ENCODE measurements at regions not wholly inside any gene's neighbourhood (a gene's known extent, or its start where the extent isn't known, plus 50 kb on each side); places are given as distances from the start of the nearest gene placed in this dataset.

- no peak for DNase-seq (ENCODE audit: low spot score)
Measured at GRCh38 chr16:61323456-61323855, 712.8 kb downstream of the CDH8 start.

GRCh38 chr16:61320791-61321190 lies 715.4 kb downstream of the CDH8 start:
- DNase-seq (ENCODE audit: low spot score) = no peak

GRCh38 chr16:61313931-61314330 lies 722.3 kb downstream of the CDH8 start:
- peak; percentile 4 for DNase-seq (ENCODE audit: low spot score)

GRCh38 chr16:61309386-61309785 lies 726.9 kb downstream of the CDH8 start:
- no peak for DNase-seq (ENCODE audit: low spot score)

GRCh38 chr16:61306204-61306603 lies 730.0 kb downstream of the CDH8 start:
- DNase-seq (ENCODE audit: low spot score) = no peak

GRCh38 chr16:61296814-61297213 lies 739.4 kb downstream of the CDH8 start:
- no peak for DNase-seq (ENCODE audit: low spot score)

- DNase-seq (ENCODE audit: low spot score) = no peak
Measured at GRCh38 chr16:61296305-61296704, 739.9 kb downstream of the CDH8 start.

GRCh38 chr16:61295311-61295710 lies 740.9 kb downstream of the CDH8 start:
- DNase-seq (ENCODE audit: low spot score) = peak; percentile 60

GRCh38 chr16:61289141-61289540 lies 747.1 kb downstream of the CDH8 start:
- DNase-seq (ENCODE audit: low spot score) = peak; percentile 10

GRCh38 chr16:61277849-61278248 lies 758.4 kb downstream of the CDH8 start:
- no peak for DNase-seq (ENCODE audit: low spot score)

- DNase-seq (ENCODE audit: low spot score) = no peak
Measured at GRCh38 chr16:61274211-61274610, 762.0 kb downstream of the CDH8 start.

- no peak for DNase-seq (ENCODE audit: low spot score)
Measured at GRCh38 chr16:61270726-61271125, 765.5 kb downstream of the CDH8 start.

- no peak for DNase-seq (ENCODE audit: low spot score)
Measured at GRCh38 chr16:61263400-61263799, 772.8 kb downstream of the CDH8 start.

- DNase-seq (ENCODE audit: low spot score) = no peak
Measured at GRCh38 chr16:61261315-61261714, 774.9 kb downstream of the CDH8 start.

- DNase-seq (ENCODE audit: low spot score) = no peak
Measured at GRCh38 chr16:61246592-61246991, 789.6 kb downstream of the CDH8 start.

- DNase-seq (ENCODE audit: low spot score) = no peak
Measured at GRCh38 chr16:61243954-61244353, 792.3 kb downstream of the CDH8 start.

GRCh38 chr16:61237884-61238485 lies 798.3 kb downstream of the CDH8 start:
- DNase-seq (ENCODE audit: low spot score) = no peak

GRCh38 chr16:61233713-61234112 lies 802.5 kb downstream of the CDH8 start:
- no peak for DNase-seq (ENCODE audit: low spot score)

- DNase-seq (ENCODE audit: low spot score) = no peak
Measured at GRCh38 chr16:61228371-61228770, 807.9 kb downstream of the CDH8 start.

GRCh38 chr16:61215605-61216004 lies 820.6 kb downstream of the CDH8 start:
- DNase-seq (ENCODE audit: low spot score) = no peak

- no peak for DNase-seq (ENCODE audit: low spot score)
Measured at GRCh38 chr16:61214780-61215179, 821.5 kb downstream of the CDH8 start.

- DNase-seq (ENCODE audit: low spot score) = no peak
Measured at GRCh38 chr16:61210076-61210475, 826.2 kb downstream of the CDH8 start.

GRCh38 chr16:61195006-61195405 lies 841.2 kb downstream of the CDH8 start:
- no peak for DNase-seq (ENCODE audit: low spot score)

- DNase-seq (ENCODE audit: low spot score) = no peak
Measured at GRCh38 chr16:61194573-61194972, 841.7 kb downstream of the CDH8 start.

All from A172 (cell line).